ENCODE measurements at regions not wholly inside any gene's neighbourhood (a gene's known extent, or its start where the extent isn't known, plus 50 kb on each side); places are given as distances from the start of the nearest gene placed in this dataset.

GRCh38 chr12:104855599-104855998 lies 102.5 kb downstream of the SLC41A2 start:
- TF ChIP-seq CTCF (IDR thresholded peaks at IDR 0.05) = no peak
- no peak overlapping the region for H3K27ac Mint-ChIP-seq
- no peak for DNase-seq
- H3K9me3 Mint-ChIP-seq = no peaks in the 10 kb centered on the region
- no peaks in the 10 kb centered on the region for H3K36me3 Mint-ChIP-seq (ENCODE audit: low read depth)
- no peak overlapping the region for H3K4me3 Mint-ChIP-seq
- H3K27me3 Mint-ChIP-seq (ENCODE audit: low read depth, poor library complexity) = no peaks in the 10 kb centered on the region
- no peaks in the 10 kb centered on the region for H3K4me1 Mint-ChIP-seq

- Mint-ChIP-seq H3K4me3 (no peak overlapping the region), H3K27ac (no peak overlapping the region), H3K9me3 (no peaks in the 10 kb centered on the region), H3K36me3 (ENCODE audit: low read depth) (no peaks in the 10 kb centered on the region), H3K4me1 (no peaks in the 10 kb centered on the region), H3K27me3 (ENCODE audit: low read depth, poor library complexity) (no peaks in the 10 kb centered on the region)
- no peak for DNase-seq
- TF ChIP-seq CTCF (IDR thresholded peaks at IDR 0.05) = no peak
Measured at GRCh38 chr12:104852896-104853295, 105.2 kb downstream of the SLC41A2 start.

GRCh38 chr12:104852102-104852501 lies 106.0 kb downstream of the SLC41A2 start:
- Mint-ChIP-seq H3K9me3 (no peaks in the 10 kb centered on the region), H3K27me3 (ENCODE audit: low read depth, poor library complexity) (no peaks in the 10 kb centered on the region), H3K27ac (no peak overlapping the region), H3K36me3 (ENCODE audit: low read depth) (no peaks in the 10 kb centered on the region), H3K4me3 (no peak overlapping the region), H3K4me1 (no peaks in the 10 kb centered on the region)
- no peak for DNase-seq
- no peak for TF ChIP-seq CTCF (IDR thresholded peaks at IDR 0.05)

- no peaks in the 10 kb centered on the region for H3K4me1 Mint-ChIP-seq
- H3K4me3 Mint-ChIP-seq = no peak overlapping the region
- H3K36me3 Mint-ChIP-seq (ENCODE audit: low read depth) = no peaks in the 10 kb centered on the region
- no peak overlapping the region for H3K27ac Mint-ChIP-seq
- H3K27me3 Mint-ChIP-seq (ENCODE audit: low read depth, poor library complexity) = no peaks in the 10 kb centered on the region
- DNase-seq = no peak
- TF ChIP-seq CTCF (IDR thresholded peaks at IDR 0.05) = no peak
- H3K9me3 Mint-ChIP-seq = no peaks in the 10 kb centered on the region
Measured at GRCh38 chr12:104850781-104851180, 107.3 kb downstream of the SLC41A2 start.

GRCh38 chr12:104846056-104846767 lies 111.9 kb downstream of the SLC41A2 start:
- no peaks in the 10 kb centered on the region for H3K4me1 Mint-ChIP-seq
- DNase-seq = no peak
- H3K27ac Mint-ChIP-seq = no peak overlapping the region
- H3K9me3 Mint-ChIP-seq = no peaks in the 10 kb centered on the region
- TF ChIP-seq CTCF (IDR thresholded peaks at IDR 0.05) = no peak
- no peaks in the 10 kb centered on the region for H3K36me3 Mint-ChIP-seq (ENCODE audit: low read depth)
- H3K27me3 Mint-ChIP-seq (ENCODE audit: low read depth, poor library complexity) = no peaks in the 10 kb centered on the region
- H3K4me3 Mint-ChIP-seq = no peak overlapping the region

- no peaks in the 10 kb centered on the region for H3K4me1 Mint-ChIP-seq
- H3K9me3 Mint-ChIP-seq = no peaks in the 10 kb centered on the region
- H3K27ac Mint-ChIP-seq = no peak overlapping the region
- no peaks in the 10 kb centered on the region for H3K36me3 Mint-ChIP-seq (ENCODE audit: low read depth)
- H3K27me3 Mint-ChIP-seq (ENCODE audit: low read depth, poor library complexity) = no peaks in the 10 kb centered on the region
- TF ChIP-seq CTCF (IDR thresholded peaks at IDR 0.05) = no peak
- no peak overlapping the region for H3K4me3 Mint-ChIP-seq
- DNase-seq = no peak
Measured at GRCh38 chr12:104844123-104844522, 114.0 kb downstream of the SLC41A2 start.

Measured in nephron progenitor cell (in vitro differentiated cells).